GM19455 (cell line): ENCODE measurements at regions not wholly inside any gene's neighbourhood (a gene's known extent, or its start where the extent isn't known, plus 50 kb on each side); places are given as distances from the start of the nearest gene placed in this dataset.

Source experiments
- ATAC-seq: cut with Tn5 transposase; IDR thresholded peaks from one replicate; pipeline ENCODE4 v1.9.1; 2021; ENCODE audit not compliant: unreplicated experiment

DNA sequence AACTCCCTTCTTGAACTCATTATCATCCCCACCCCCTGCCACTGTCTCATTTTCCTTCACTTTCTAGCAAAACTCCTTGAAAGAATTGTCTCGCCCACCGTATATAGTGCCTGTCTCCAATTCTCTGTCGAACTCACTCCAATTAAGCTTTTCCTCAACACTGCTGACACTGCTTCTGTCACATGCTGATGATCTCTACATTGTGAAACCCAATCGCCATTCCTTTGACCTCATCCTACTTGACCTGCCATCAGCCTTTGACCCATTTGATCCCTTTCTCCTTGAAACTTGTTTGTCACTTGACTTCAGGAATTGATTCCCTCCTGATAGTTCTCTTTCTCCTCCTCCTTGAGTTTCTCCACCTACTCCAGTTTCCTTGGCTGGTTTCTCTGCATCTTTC, 54.8 kb downstream of the CCDC71L start:
- no peak for ATAC-seq

DNA sequence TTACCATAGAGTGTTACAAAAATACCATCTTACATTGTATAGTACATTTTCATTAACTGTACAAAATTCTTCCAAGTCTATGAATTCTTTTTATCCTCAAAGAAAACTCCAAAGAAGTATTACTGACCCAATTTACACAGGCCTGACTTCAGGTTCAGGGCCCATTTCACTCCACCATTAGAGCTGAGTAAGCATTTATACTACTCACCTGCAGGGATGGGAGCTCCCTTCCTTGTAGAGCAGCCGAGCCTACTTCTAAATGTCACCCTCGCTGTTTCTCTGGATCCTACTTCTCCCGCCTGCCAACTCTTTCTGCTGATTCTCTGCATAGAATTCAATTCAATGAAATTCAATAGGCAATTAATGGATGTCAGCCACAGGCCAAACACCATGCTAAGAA, 56.0 kb downstream of the CCDC71L start:
- ATAC-seq = no peak

- no peak for ATAC-seq
Observed at GRCh38 chr7:106604303-106604924, 56.5 kb downstream of the CCDC71L start.

DNA sequence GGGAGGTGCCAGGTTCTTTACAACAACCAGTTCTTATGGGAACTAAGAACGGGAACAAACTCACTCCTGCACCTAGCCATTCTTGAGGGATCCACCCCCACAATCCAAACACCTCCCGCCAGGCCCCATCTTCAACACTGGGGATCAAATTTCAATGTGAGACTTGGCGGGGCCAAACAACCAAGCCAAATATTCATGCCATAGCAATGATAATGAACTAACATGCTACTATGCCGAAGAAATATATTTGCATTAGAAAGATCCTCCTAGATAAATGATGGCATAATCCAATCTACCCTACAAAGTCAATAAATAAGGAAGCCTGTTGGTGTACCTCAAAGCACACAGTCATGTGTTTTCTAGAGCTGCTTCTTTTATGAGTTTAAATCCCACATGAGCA, 57.6 kb downstream of the CCDC71L start:
- no peak for ATAC-seq

GRCh38 chr7:106602062-106602461, 58.9 kb downstream of the CCDC71L start:
- no peak for ATAC-seq

- ATAC-seq = no peak
Observed at GRCh38 chr7:106600569-106601373, 60.2 kb downstream of the CCDC71L start.

DNA sequence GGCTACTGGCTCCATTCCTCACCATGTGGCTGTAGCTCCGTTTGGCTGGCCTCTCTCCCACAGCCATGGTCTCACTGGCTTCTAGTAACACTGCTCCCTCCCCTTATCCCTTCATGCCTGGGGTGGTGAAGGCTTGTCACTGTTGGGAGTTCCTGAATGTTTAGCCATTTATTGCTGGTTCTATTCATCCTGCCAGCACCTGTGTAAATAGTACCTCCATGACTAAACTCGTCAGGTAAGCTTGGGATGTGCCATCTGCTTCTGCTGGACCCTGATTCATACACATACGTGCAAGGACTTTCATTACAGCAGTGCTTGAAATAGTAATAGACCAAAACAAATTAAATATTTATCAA, 61.6 kb downstream of the CCDC71L start:
- ATAC-seq = peak; percentile 12

- peak; percentile 100 for ATAC-seq
Observed at GRCh38 chr7:106598663-106599342, 62.2 kb downstream of the CCDC71L start.

GRCh38 chr7:106597751-106598546, 63.0 kb downstream of the CCDC71L start:
- ATAC-seq = no peak

DNA sequence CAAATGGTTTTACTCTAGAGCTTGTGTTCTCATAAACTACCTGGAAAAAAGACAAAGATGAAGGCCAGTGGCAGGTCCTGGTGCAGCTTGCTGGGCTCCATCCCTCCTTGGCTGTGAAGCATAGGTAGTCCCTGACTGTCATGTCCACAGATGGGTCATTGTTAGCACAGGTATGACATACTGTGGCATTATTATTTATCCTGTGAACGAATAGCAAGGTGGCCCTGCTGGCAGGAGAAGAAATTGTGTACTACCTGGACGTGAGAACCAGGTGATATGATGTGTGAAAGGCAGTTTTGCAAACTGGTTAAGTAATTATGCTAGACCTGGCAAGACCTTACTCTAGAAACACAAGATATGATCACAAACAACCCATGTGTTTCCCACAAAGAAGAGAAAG, 63.9 kb downstream of the CCDC71L start:
- ATAC-seq = no peak

GRCh38 chr7:106595922-106596321, 65.0 kb downstream of the CCDC71L start:
- no peak for ATAC-seq

GRCh38 chr7:106593028-106593417, 67.9 kb downstream of the CCDC71L start:
- ATAC-seq = no peak

GRCh38 chr7:106592282-106593027, 68.5 kb downstream of the CCDC71L start:
- no peak for ATAC-seq

DNA sequence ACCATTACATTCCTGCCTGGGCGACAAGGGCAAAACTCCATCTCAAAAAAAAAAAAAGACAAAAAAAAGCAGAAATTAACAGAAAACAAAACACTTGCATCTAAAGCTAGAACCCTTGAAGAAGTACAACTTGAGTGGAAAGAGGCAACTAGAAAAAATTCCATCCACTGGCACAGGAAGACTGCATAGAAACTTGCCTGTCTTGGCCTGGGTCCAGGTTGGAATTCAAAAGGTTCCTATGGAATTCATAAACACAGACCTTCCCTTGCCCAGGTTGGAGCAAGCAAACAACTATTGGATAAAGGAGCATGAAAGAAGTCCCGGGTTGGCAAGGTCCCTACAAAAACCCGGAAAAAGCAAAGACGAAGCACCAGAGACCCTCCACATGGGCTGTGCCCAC, 69.8 kb downstream of the CCDC71L start:
- no peak for ATAC-seq

DNA sequence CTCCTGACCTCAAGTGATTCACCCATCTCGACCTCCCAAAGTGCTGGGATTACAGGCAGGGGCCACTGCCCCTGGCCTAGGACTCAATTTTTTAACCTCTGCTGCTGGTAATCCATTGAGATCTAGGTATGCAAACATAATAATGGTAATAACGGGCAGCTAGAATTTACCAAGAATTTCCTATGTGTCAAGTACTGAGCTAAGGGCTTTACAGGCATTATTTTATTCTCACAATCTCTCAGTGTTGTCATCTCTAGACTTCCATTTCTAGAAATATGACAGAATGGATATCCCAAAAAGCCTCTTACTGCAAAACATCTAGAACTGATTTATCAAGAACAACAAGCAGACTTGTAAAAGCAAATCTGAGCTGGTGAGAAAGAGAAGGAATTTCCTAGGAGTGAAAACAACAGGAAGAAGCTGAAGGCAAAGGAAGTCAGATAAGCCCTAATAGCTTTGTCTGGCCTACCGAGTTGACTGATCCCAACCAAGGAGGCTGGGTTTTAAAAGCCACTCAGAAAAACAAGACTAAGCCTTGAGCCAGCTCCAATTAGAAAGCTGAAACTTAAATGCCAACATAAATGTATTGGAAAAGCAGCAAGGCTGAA, 70.6 kb downstream of the CCDC71L start:
- no peak for ATAC-seq

- ATAC-seq = no peak
Observed at GRCh38 chr7:106589198-106589879, 71.6 kb downstream of the CCDC71L start.

GRCh38 chr7:106588422-106589197, 72.3 kb downstream of the CCDC71L start:
- no peak for ATAC-seq

GRCh38 chr7:106584914-106585759, 75.8 kb downstream of the CCDC71L start:
- no peak for ATAC-seq
